ENCODE measurements at regions not wholly inside any gene's neighbourhood (a gene's known extent, or its start where the extent isn't known, plus 50 kb on each side); places are given as distances from the start of the nearest gene placed in this dataset.
"Not testable (repeated sequence)": the region's sequence is repeated elsewhere in the genome, so short reads cannot be mapped to it uniquely, and the experiment has no call there.

GRCh38 chr5:157941616-157942015, 82.7 kb upstream of the CLINT1 start (continued):
- TF ChIP-seq CTCF (IDR thresholded peaks at IDR 0.05) = no peak
- no peak for TF ChIP-seq NFYB (CRISPR knock-in tag; conservative IDR thresholded peaks at IDR 0.05; ENCODE audit: low read depth)
- no peak for TF ChIP-seq FOXK1 (CRISPR knock-in tag; IDR thresholded peaks at IDR 0.05)
- TF ChIP-seq ZBTB21 (CRISPR knock-in tag; IDR thresholded peaks at IDR 0.05; ENCODE audit: borderline replicate concordance) = no peak
- TF ChIP-seq ZNF317 (CRISPR knock-in tag; IDR thresholded peaks at IDR 0.05; ENCODE audit: borderline replicate concordance, low read depth) = no peak
- no peak for TF ChIP-seq ESRRA (CRISPR knock-in tag; IDR thresholded peaks at IDR 0.05; ENCODE audit: borderline replicate concordance)
- TF ChIP-seq RORB (CRISPR knock-in tag; IDR thresholded peaks at IDR 0.05) = no peak
- no peak for TF ChIP-seq ZNF532 (CRISPR knock-in tag; IDR thresholded peaks at IDR 0.05; ENCODE audit: borderline replicate concordance)
- TF ChIP-seq FOXJ3 (CRISPR knock-in tag; IDR thresholded peaks at IDR 0.05; ENCODE audit: borderline replicate concordance) = no peak
- TF ChIP-seq KAT7 (CRISPR knock-in tag; IDR thresholded peaks at IDR 0.05; ENCODE audit: borderline replicate concordance) = no peak
- no peak for TF ChIP-seq GRHL2 (CRISPR knock-in tag; IDR thresholded peaks at IDR 0.05; ENCODE audit: insufficient replicate concordance, severe bottlenecking)
- TF ChIP-seq HMGA2 (CRISPR knock-in tag; IDR thresholded peaks at IDR 0.05) = no peak
- TF ChIP-seq MLX (CRISPR knock-in tag; IDR thresholded peaks at IDR 0.05) = no peak
- no peak for TF ChIP-seq NFE2L1 (CRISPR knock-in tag; IDR thresholded peaks at IDR 0.05)

DNA sequence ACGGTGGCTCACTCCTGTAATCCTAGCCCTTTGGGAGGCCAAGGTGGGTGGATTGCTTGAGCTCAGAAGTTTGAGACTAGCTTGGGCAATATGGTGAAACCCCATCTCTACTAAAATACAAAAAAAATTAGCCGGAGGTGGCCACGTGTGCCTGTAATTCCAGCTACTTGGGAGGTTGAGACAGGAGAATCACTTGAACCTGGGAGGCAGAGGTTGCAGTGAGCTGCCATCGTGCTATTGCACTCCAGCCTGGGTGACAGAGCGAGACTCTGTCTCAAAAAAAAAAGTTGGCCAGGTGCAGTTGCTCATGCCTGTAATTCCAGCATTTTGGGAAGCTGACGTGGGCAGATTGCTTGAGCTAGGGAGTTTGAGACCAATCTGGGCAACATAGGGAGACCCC, 79.2 kb upstream of the CLINT1 start:
- POLR2A ChIA-PET; H3K4me1 Mint-ChIP-seq; DNase-seq (ENCODE audit: low spot score); ATAC-seq; H3K4me3 Mint-ChIP-seq; H3K27me3 Mint-ChIP-seq (ENCODE audit: low read depth); H3K27ac Mint-ChIP-seq: not testable (repeated sequence)
- CTCF ChIA-PET = interaction anchor here (0.6 to 3.1 kb wide), 2 partner anchors 11 to 18 kb away, joined by 3 to 9 read pairs; no protein-coding TSS in a partner anchor
- H3K9me3 Mint-ChIP-seq = peaks cover 20% of the 10 kb centered on the region
- peaks cover 14% of the 10 kb centered on the region for H3K36me3 Mint-ChIP-seq

DNA sequence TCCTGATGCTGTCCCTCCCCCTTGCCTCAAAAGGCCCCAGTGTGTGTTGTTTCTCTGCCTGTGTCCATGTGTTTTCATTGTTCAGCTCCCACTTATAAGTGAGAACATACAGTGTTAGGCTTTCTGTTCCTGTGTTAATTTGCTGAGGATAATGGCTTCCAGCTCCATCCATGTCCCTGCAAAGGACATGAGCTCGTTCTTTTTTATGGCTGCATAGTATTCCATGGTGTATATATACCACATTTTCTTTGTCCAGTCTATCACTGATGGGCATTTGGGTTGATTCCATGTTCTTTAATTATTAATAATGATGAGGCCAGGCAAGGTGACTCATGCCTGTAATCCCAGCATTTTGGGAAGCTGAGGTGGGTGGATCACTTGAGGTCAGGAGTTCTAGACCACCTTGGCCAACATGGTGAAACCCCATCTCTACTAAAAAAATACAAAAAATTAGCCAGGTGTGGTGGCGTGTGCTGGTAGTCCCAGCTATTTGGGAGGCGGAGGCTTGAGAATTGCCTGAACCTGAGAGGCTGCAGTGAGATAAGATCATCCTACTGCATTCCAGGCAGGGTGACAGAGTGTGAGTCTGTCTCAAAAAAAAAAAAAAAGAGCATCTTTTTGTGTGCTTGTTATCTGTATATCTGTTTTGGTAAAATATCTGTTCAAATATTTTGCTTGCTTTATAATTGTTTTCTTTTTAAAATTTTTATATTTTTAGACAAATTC, 78.0 kb upstream of the CLINT1 start:
- H3K4me3 Mint-ChIP-seq; POLR2A ChIA-PET; DNase-seq (ENCODE audit: low spot score); H3K27me3 Mint-ChIP-seq (ENCODE audit: low read depth); H3K27ac Mint-ChIP-seq; ATAC-seq; H3K4me1 Mint-ChIP-seq: not testable (repeated sequence)
- CTCF ChIA-PET = interaction anchor here (1.3 kb wide), 1 partner anchor 12 kb away, joined by 3 read pairs; no protein-coding TSS in a partner anchor
- Mint-ChIP-seq H3K9me3 (peaks cover 20% of the 10 kb centered on the region), H3K36me3 (peaks cover 14% of the 10 kb centered on the region)

Data from WTC11 (cell line).